CD4-positive, alpha-beta T cell treated with Interleukin-17A for 1 hour (primary cell): ENCODE measurements at regions not wholly inside any gene's neighbourhood (a gene's known extent, or its start where the extent isn't known, plus 50 kb on each side); places are given as distances from the start of the nearest gene placed in this dataset.
A peak's percentile ranks its signal among the peaks of the same experiment; 100 is the strongest.
"Not testable (repeated sequence)": the region's sequence is repeated elsewhere in the genome, so short reads cannot be mapped to it uniquely, and the experiment has no call there.

Experiments
- DNase-seq: peaks from one replicate; pipeline ENCODE4 v3.0.0-alpha.2; 2020

GRCh38 chr7:106750773-106751172 is 89.8 kb upstream of the CCDC71L start:
- no peak for DNase-seq

GRCh38 chr7:106752367-106752766 is 91.4 kb upstream of the CCDC71L start:
- DNase-seq = no peak

- not testable (repeated sequence) for DNase-seq
Observed at GRCh38 chr7:106755024-106755423, 94.1 kb upstream of the CCDC71L start.

GRCh38 chr7:106755641-106756040 is 94.7 kb upstream of the CCDC71L start:
- no peak for DNase-seq

- DNase-seq = no peak
Observed at GRCh38 chr7:106756071-106756470, 95.1 kb upstream of the CCDC71L start.

- DNase-seq = no peak
Observed at GRCh38 chr7:106756884-106757283, 95.9 kb upstream of the CCDC71L start.

- no peak for DNase-seq
Observed at GRCh38 chr7:106757846-106758245, 96.9 kb upstream of the CCDC71L start.

- DNase-seq = not testable (repeated sequence)
Observed at GRCh38 chr7:106762845-106763244, 101.9 kb upstream of the CCDC71L start.

GRCh38 chr7:106763717-106764116 is 101.4 kb upstream of the PIK3CG start:
- DNase-seq = no peak

- no peak for DNase-seq
Observed at GRCh38 chr7:106765727-106766355, 99.2 kb upstream of the PIK3CG start.

- DNase-seq = no peak
Observed at GRCh38 chr7:106766551-106766950, 98.5 kb upstream of the PIK3CG start.

- DNase-seq = no peak
Observed at GRCh38 chr7:106767078-106767477, 98.0 kb upstream of the PIK3CG start.

GRCh38 chr7:106767498-106768323 is 97.4 kb upstream of the PIK3CG start:
- DNase-seq = peak; percentile 44

- DNase-seq = peak; percentile 35
Observed at GRCh38 chr7:106768324-106768751, 96.7 kb upstream of the PIK3CG start.

- no peak for DNase-seq
Observed at GRCh38 chr7:106770191-106770590, 94.9 kb upstream of the PIK3CG start.

GRCh38 chr7:106772655-106773108 is 92.4 kb upstream of the PIK3CG start:
- no peak for DNase-seq

GRCh38 chr7:106773228-106773627 is 91.9 kb upstream of the PIK3CG start:
- DNase-seq = no peak

- no peak for DNase-seq
Observed at GRCh38 chr7:106773721-106774120, 91.4 kb upstream of the PIK3CG start.

GRCh38 chr7:106774213-106774767 is 90.8 kb upstream of the PIK3CG start:
- no peak for DNase-seq

GRCh38 chr7:106774768-106775551 is 90.1 kb upstream of the PIK3CG start:
- DNase-seq = no peak

GRCh38 chr7:106775552-106775936 is 89.5 kb upstream of the PIK3CG start:
- no peak for DNase-seq

- DNase-seq = no peak
Observed at GRCh38 chr7:106775975-106776607, 89.0 kb upstream of the PIK3CG start.
